Erythroblast (primary cell): ENCODE measurements at regions not wholly inside any gene's neighbourhood (a gene's known extent, or its start where the extent isn't known, plus 50 kb on each side); places are given as distances from the start of the nearest gene placed in this dataset.

Experiments used
- GATA1 ChIP-seq: IDR thresholded peaks from 2 replicates; pipeline ENCODE4 v1.6.1; 2011; ENCODE audit warnings: low read depth, mild to moderate bottlenecking, control low read depth, low read length, moderate library complexity
- POLR2A ChIP-seq: IDR thresholded peaks from 2 replicates; pipeline ENCODE4 v1.6.1; 2011; ENCODE audit warnings: mild to moderate bottlenecking, low read length

DNA sequence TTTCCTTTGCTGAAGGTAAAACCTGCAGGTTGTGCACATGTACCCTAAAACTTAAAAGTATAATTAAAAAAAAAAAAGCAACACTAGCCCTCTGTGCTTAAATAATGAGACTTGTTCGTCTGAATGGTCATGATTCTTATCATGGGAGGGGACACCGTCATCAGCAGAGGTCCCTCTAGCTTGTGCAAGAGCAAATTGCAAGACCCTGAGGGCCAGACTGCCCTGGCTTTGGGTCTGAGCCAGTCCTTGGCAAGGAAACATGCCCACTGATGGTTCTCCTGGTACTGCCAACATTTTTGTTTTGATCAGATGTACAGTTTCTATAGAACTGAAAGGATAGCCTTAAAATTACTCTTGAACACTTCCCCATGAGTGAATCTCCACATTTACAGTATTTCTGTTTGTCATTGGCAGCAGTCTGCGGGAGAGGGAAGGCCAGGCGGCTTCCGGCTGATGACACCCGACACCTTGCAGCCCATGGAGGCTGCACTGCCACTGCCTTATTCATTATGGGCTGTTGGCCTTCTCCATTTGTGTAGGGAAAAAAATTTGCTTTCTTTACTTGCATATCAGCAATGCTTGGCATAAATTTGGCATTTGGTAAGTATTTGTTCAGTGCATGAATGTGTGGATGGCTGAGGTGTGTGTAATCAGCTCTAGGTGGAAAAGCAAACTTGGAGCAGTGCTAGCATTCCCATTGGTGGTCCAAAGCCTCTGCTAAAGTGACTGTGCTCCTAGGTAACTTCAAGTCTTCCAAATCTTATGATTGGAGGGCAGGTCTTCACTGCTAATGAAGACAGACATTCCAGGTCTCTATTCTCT, 161.6 kb upstream of the ALKAL2 start:
- TF ChIP-seq POLR2A: no peak
- no peak for TF ChIP-seq GATA1
